ENCODE measurements at regions not wholly inside any gene's neighbourhood (a gene's known extent, or its start where the extent isn't known, plus 50 kb on each side); places are given as distances from the start of the nearest gene placed in this dataset.
"Not testable (repeated sequence)": the region's sequence is repeated elsewhere in the genome, so short reads cannot be mapped to it uniquely, and the experiment has no call there.

DNA sequence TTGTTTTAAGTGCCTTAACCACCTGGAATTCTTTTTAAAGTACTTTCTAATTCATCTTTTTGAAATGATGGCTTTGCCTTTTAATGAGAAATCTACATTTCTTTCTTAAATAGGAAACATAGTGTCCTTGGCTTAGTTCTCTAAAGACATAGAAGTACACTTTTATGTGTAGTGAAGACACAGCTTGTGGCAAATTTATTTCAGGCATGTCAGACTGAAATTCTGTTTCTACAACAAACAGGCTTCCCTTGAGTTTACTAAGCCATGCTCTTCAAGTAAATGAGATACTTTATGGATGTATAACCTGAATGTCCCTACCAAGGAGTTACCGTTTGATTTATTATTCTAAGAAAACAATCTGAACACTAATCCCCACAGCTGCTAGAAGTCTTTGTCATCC lies 136.9 kb upstream of the MAGI2 start:
- no peak for DNase-seq (ENCODE audit: low read depth in 2 of 2, low spot score in 1 of 2)

GRCh38 chr7:79570903-79571302 lies 117.4 kb upstream of the MAGI2 start:
- DNase-seq (ENCODE audit: low read depth in 2 of 2, low spot score in 1 of 2) = no peak

DNA sequence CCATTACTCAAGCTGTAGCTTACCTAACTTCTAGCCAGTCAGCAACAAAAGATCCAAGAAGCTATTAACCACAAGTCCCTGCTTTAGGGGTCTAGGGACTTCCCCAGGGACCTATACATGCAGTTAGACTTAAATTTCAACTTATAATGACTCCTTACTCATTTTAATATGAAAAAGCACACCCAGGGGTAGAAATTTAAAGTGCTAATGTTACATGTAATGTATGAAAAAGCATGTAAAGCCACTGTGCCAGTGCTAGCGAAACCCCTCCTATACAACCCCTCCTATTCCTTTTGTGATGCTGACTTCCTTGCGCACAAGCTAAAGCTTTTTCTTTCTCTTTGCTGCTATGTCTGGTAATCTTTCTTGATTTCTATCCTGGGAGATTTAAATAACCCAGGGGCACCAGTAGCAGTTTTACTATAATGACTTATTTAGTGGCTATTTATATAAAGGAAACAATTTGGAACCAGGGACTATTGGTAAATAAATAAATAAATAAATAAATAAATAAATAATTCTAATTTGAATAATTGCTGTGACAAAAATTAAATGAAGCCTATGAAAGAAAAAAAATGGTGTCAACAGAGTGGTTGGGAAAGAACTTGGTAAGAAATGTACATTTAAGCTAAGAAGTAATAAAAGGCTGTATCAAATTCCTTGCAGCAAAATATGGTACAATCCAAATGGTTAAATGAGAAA lies 110.5 kb upstream of the MAGI2 start:
- DNase-seq (ENCODE audit: low read depth in 2 of 2, low spot score in 1 of 2) = no peak

DNA sequence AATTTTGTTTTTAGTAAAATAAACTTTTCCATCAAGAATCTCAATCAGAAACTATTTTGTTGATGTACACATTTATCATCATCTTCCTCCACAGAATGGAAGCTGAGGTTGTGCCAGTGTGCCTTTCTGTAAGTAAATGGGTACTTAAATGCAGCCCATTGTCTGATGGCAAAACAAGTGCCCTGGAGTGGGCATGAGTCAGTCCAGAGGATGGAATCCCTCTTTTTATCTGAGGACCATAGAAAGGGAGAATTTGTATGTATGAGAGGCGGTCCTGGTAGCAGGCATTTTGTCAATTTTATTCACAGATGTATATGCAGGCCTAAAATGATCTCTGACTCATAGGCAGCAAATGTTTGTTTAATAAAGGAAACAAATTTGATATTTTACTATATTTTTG lies 102.1 kb upstream of the MAGI2 start:
- DNase-seq (ENCODE audit: low read depth in 2 of 2, low spot score in 1 of 2) = no peak

GRCh38 chr7:79553811-79554555 lies 100.5 kb upstream of the MAGI2 start:
- DNase-seq (ENCODE audit: low read depth in 2 of 2, low spot score in 1 of 2) = no peak

DNA sequence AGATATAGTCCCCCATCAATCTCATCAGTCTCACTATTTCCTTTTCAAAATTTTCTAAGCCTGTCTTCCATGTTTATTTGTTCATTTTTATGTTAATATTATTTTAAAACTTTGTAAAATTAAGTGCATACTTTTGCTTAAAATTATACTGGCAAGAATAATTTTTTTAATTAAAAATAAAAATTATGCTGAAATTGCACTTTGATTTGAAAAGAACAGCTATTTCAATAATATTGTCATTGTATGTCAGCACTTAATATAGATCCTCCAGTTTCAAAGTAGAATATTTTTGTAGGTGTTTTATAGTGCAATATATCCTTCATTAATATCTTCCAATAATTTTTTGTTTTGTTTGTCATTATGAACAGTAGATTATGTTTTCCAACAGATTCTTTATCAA lies 99.0 kb upstream of the MAGI2 start:
- DNase-seq (ENCODE audit: low read depth in 2 of 2, low spot score in 1 of 2) = no peak

DNA sequence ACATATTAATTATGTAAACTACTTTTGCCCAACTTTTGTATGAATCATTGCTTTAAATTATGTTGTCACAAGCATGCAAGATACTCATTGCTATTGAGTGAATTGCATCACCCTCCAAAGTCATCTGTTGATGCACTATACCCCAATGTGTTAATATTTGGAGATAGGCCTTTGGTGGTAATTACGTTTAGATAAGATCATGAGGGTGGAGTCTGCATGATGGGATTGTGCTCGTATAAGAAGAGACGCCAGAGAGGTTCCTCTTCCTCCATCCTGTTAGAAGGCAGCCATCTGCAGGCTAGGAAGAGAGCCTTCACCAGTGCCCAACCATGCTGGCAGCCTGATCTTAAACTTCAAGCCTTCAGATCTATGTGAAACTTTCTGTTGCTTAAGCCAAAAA lies 95.3 kb upstream of the MAGI2 start:
- no peak for DNase-seq (ENCODE audit: low read depth in 2 of 2, low spot score in 1 of 2)

GRCh38 chr7:79547132-79547531 lies 93.7 kb upstream of the MAGI2 start:
- no peak for DNase-seq (ENCODE audit: low read depth in 2 of 2, low spot score in 1 of 2)

DNA sequence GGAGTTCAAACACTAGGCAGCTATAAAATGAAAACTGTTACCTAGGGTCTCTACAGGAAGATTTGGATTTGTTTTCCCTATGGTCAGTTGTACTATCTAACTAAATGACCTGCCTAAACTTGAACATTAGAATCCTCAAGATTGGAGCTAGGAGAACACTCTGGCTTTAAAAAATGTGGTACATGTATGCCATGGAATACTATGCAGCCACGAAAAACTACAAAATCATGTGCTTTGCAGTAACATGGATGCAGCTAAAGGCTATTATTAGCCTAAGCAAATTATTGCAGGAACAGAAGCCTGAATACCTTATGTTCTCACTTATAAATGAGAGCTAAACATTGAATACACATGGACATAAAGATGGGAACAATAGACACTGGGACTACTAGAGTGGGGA lies 87.1 kb upstream of the MAGI2 start:
- DNase-seq (ENCODE audit: low read depth in 2 of 2, low spot score in 1 of 2) = no peak

DNA sequence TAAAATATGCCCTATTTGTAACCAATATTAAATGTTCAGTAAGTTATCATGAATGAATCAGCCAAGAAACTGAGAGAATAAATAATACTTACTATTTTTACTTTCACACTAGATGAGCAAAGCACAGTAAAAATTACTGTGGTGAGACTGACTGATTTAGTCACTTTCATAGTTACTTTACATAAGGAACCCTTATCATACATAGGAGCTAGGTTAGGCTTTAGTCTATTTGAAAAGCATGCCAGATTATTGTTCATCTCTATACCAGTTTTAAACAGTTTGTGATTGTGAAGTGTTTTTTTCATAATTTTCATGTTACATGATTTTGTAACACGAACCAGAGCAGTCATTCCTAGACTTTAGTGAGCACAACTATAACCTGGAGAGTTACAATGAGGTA lies 80.7 kb upstream of the MAGI2 start:
- DNase-seq (ENCODE audit: low read depth in 2 of 2, low spot score in 1 of 2) = no peak

DNA sequence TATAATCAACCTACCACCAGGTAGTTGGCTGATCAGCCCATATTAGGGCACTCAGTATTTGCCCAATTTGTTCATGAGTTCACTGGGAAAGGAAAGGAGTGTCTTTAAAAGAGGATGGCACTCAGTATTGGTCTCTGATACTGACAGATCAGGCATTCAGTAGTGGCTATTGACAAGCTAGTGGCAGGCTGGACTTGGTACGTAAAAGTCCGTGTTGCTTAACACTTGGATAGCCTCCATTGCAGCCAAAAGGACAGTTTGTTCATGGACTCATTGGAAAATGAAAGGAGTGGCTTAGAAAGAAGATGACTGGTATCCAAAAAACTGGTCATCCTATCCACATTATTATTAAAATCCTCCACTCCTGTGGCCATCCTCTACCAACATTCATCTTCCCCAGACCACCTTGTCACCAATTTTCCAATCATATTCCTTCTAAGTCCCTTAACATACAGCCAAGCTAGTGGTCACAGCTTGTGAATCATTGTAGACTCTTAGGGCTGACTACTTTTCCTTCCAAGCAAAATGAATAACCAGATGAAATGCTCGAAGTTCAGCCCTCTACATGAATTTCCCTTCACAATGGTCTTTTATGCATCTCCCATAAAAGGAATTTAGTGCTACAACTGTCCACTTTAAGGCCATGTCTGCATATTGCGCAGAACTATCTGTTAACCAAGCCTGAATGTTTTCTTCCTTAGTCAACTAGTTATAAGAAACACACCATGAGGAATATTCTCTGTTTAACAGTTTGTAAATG lies 78.6 kb upstream of the MAGI2 start:
- no peak for DNase-seq (ENCODE audit: low read depth in 2 of 2, low spot score in 1 of 2)

- no peak for DNase-seq (ENCODE audit: low read depth in 2 of 2, low spot score in 1 of 2)
Observed at GRCh38 chr7:79531116-79531515, 77.6 kb upstream of the MAGI2 start.

DNA sequence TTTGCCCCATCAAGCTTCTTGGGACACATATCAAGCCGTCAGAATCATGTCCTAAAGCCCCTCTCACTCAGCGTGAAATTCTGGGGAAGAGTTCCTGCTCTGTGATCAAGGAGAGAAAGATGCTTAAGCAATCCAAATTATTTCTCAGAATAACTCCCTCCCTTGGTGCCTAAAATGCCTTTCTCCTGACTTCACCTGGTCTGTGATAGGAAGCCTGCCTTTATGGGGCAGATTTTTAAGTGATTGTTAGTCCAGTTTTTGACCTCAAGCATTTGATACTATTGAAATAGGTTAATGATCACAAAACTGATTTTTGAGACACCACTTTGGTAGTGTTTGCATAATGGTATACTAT lies 76.4 kb upstream of the MAGI2 start:
- DNase-seq (ENCODE audit: low read depth in 2 of 2, low spot score in 1 of 2) = no peak

- no peak for DNase-seq (ENCODE audit: low read depth in 2 of 2, low spot score in 1 of 2)
Observed at GRCh38 chr7:79529214-79529880, 75.9 kb upstream of the MAGI2 start.

GRCh38 chr7:79528421-79528820 lies 75.0 kb upstream of the MAGI2 start:
- DNase-seq (ENCODE audit: low read depth in 2 of 2, low spot score in 1 of 2) = no peak

DNA sequence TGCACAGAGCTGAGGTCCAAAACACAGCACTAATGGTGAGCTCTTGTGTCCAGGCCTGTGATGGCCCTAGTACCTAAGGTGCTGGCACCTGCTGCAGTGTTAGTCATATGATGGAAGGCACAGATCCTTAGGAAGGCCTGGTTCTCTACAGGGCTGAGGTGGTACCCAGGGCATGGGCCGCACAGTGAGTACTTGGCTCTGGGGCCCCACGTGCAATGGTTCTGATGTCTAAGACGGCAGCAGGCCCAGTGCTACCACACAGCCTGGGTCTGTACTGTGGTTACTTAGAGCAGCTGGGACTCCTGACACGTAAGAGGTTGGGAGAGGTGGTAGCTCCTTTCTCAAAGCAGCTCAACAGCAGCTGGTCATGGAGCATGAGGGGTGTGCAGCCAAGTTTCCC lies 70.6 kb upstream of the MAGI2 start:
- DNase-seq (ENCODE audit: low read depth in 2 of 2, low spot score in 1 of 2) = no peak

- no peak for DNase-seq (ENCODE audit: low read depth in 2 of 2, low spot score in 1 of 2)
Observed at GRCh38 chr7:79523436-79523835, 70.0 kb upstream of the MAGI2 start.

GRCh38 chr7:79520543-79520942 lies 67.1 kb upstream of the MAGI2 start:
- DNase-seq (ENCODE audit: low read depth in 2 of 2, low spot score in 1 of 2) = no peak

DNA sequence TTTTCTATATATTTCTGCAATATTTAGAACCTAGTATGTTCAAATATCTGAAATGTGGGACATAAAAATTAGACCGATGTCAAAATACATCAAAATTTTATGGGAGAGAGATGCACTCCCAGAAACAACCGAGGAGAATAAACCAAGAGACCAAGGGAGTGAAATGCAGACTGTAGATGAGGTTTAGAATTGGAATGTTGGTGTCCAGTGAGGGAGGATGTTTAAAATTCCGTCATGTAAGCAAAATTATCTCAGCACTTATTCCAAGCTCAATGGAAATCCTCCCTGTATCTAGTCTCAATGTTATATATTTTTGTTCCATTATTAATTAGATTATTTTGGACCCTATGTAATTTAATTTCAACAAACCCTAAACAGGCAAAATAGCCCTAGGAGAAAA lies 61.9 kb upstream of the MAGI2 start:
- DNase-seq (ENCODE audit: low read depth in 2 of 2, low spot score in 1 of 2) = no peak

- no peak for DNase-seq (ENCODE audit: low read depth in 2 of 2, low spot score in 1 of 2)
Observed at GRCh38 chr7:79513261-79513660, 59.8 kb upstream of the MAGI2 start.

GRCh38 chr7:79512261-79512660 lies 58.8 kb upstream of the MAGI2 start:
- no peak for DNase-seq (ENCODE audit: low read depth in 2 of 2, low spot score in 1 of 2)

- not testable (repeated sequence) for DNase-seq (ENCODE audit: low read depth in 2 of 2, low spot score in 1 of 2)
Observed at GRCh38 chr7:79511056-79511455, 57.6 kb upstream of the MAGI2 start.
